ENCODE measurements at regions not wholly inside any gene's neighbourhood (a gene's known extent, or its start where the extent isn't known, plus 50 kb on each side); places are given as distances from the start of the nearest gene placed in this dataset.

- TF ChIP-seq CTCF (IDR thresholded peaks at IDR 0.05; ENCODE audit: poor library complexity) = no peak
- no peak for TF ChIP-seq EZH2 (IDR thresholded peaks at IDR 0.05; ENCODE audit: borderline replicate concordance)
These were observed 294.2 kb upstream of the JARID2 start for GRCh38 chr6:14951704-14952103.
